ENCODE measurements at regions not wholly inside any gene's neighbourhood (a gene's known extent, or its start where the extent isn't known, plus 50 kb on each side); places are given as distances from the start of the nearest gene placed in this dataset.
"Not testable (repeated sequence)": the region's sequence is repeated elsewhere in the genome, so short reads cannot be mapped to it uniquely, and the experiment has no call there.

DNA sequence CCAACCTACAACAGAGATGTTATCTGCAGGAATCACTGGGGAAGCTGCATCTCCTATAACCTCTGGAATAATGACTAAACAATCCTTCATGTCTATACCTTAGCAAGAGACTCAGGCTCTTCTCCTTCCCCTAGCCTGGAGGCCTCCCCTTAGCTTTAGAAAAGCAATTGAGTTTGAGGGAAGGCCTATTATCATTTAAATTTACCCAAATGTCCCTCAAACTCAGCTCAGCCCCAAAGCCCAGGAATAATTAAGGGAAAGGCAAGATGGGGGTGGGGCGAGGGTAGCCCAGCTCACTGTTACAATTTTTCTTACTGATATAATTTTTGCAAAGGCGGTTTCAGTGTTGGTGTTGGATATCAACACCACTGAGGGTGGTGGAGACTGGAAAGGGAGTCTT is 151.4 kb upstream of the EEA1 start:
- no peak for DNase-seq (ENCODE audit: low spot score)

DNA sequence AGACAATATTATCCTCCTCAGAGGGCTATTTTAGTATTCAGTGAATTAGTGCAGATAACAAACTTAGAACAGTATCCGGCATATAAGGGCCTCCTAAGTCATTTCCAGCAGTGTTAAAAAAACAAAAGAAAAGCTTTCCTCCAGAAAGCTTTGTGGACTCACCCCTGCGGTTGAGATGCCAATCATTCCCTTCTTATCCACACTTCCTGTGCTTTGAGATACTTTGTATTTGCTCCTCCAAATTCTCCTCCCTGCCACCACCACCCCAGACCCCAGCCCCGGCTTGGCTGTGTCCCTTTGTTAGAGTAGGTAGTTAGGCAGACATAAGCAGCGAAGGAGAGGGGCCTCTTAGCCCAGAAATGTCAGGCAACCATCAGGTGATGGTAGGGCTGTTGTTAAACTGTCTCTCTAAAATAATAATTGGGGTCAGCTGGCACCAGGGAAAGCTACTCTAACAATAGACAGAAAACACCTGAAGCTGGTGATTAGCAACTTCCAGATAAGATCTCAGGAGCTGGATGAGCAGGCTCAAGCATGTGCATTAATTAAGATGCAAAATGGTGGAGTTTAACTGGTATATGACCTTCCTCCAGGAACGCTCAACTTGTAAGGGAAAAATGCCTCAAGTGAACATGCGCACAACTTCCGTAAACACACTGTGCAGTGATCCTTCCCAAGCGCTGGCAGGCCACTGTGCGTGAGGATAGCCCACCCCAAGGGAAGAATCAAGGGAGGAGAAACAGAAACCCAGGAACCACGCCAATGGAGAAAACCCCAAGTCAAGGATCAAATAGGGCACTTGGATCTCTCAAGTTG is 152.1 kb upstream of the EEA1 start:
- no peak for DNase-seq (ENCODE audit: low spot score)

DNA sequence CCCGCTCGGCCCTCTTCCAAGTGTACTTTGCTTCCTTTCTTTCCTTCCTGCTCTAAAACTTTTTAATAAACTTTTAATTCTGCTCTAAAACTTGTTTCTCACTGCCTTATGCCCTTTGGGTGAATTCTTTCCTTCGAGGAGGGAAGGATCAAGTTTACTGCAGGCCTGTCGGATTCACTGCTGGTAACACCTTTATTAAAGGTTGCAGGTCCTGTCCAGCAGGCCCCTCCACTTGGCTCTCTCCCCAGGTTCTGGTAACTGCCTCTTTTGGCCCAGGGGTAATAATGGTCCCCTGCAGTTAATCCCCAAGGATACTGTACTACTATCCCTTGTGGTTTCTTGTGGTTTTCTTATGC is 152.7 kb upstream of the EEA1 start:
- DNase-seq (ENCODE audit: low spot score), result no peak

GRCh38 chr12:93085383-93086287 is 156.5 kb upstream of the EEA1 start:
- DNase-seq (ENCODE audit: low spot score), result no peak

GRCh38 chr12:93086288-93086727 is 157.2 kb upstream of the EEA1 start:
- no peak for DNase-seq (ENCODE audit: low spot score)

- no peak for DNase-seq (ENCODE audit: low spot score)
Measured at GRCh38 chr12:93087840-93088610, 158.9 kb upstream of the EEA1 start.

DNA sequence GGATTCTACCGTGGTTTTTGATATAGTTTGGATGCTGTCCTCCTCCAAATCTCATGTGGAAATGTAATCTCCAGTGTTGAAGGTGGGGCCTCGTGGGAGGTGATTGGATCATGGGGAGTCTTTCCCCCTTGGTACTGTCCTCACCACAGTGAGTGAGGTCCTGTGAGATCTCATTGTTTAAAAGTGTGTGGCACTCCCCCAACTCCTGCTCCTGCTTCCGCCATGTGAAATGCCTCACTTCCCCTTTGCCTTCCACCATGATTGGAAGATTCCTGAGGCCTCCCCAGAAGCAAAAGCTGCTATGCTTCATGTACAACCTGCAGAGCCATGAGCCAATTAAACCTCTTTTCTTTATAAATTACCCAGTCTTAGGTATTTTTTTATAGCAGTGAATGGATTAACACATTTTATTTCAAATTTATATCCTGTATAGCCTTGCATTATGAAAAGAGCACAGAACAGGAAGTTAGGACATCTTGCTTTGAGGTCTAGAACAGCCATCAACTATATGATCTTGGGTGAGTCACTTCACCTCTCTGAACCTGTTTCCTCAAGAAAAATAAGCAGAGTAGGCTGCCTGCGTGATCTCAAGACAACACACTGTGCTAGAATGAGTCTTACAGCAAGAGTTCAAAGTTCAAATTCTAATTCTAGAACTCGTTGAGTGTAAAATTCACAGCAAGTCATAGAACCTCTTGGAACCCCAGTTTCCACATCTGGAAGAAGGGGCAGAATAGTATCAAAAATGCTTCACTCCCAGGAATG is 160.9 kb upstream of the EEA1 start:
- DNase-seq (ENCODE audit: low spot score), result peak; percentile 55

DNA sequence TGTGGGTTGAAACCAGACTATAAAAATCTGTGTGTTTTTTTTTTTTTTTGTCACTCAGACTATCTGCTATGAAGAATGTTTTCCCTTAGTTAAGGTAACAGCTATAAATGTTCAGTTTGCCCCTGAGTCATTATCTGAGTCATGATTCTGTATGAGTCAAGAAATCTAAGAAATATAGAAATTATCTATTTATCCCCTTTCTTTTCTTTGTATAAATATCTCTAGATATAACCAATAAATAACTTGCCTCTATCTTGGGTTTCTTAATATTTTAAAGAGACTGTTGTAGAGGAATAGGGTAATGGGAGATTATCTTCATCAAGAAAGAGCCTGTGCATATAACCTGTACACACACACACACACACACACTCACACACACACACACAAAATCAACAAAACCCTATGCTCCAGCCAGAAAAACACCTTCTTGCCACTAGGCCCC is 161.7 kb upstream of the EEA1 start:
- DNase-seq (ENCODE audit: low spot score), result peak; percentile 7

- no peak for DNase-seq (ENCODE audit: low spot score)
Measured at GRCh38 chr12:93091886-93092648, 163.0 kb upstream of the EEA1 start.

DNA sequence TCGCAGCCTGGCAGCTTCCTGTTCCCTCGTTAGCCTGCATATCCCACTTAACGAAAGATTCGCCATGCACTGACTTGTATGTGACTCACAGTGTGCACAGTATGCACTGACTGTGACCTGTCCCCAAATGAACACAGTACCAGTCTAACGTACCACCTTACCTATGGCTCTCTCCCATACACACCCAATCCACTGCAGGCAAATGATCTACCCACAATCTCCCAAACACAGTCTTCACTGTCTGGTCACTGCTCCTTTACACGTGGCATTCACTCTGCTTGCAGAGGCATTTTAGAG is 163.5 kb upstream of the EEA1 start:
- no peak for DNase-seq (ENCODE audit: low spot score)

GRCh38 chr12:93093243-93093642 is 164.1 kb upstream of the EEA1 start:
- DNase-seq (ENCODE audit: low spot score), result no peak

DNA sequence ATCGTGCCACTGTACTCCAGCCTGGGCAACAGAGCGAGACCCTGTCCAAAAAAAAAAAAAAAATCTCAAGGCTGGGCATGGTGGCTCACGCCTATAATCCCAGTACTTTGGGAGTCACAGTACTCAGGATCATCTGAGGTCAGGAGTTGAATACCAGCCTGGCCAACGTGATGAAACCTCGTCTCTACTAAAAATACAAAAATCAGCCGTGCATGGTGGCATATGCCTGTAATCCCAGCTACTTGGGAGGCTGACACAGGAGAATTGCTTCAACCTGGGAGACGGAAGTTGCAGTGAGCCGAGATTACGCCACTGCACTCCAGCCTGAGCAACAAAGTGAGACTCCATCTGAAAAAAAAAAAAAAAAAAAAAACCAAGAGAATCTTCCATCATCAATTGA is 165.1 kb upstream of the EEA1 start:
- not testable (repeated sequence) for DNase-seq (ENCODE audit: low spot score)

GRCh38 chr12:93094988-93095737 is 166.1 kb upstream of the EEA1 start:
- no peak for DNase-seq (ENCODE audit: low spot score)

- DNase-seq (ENCODE audit: low spot score), result no peak
Measured at GRCh38 chr12:93097417-93097816, 168.3 kb upstream of the EEA1 start.

GRCh38 chr12:93098077-93098476 is 169.0 kb upstream of the EEA1 start:
- peak; percentile 63 for DNase-seq (ENCODE audit: low spot score)

- no peak for DNase-seq (ENCODE audit: low spot score)
Measured at GRCh38 chr12:93099792-93100191, 170.7 kb upstream of the EEA1 start.

GRCh38 chr12:93100610-93101009 is 171.5 kb upstream of the EEA1 start:
- no peak for DNase-seq (ENCODE audit: low spot score)

DNA sequence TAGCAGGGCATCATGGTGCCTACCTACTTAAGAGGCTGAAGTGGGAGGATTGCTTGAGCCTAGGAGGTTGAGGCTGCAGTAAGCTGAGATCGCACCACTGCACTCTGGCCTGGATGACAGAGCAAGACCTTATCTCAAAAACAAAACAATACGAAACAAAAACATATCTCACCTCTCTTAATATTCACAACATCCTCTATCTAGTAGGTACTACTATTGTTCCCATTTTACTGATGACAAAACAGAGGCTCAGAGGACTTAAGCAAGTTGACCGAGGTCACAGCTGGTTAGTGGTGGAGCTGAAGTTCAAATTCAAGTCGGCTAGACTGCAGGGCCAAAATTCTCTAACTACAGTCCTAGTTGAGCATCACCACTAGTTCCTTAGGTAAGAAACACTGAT is 172.3 kb upstream of the EEA1 start:
- DNase-seq (ENCODE audit: low spot score), result no peak

GRCh38 chr12:93102312-93102711 is 173.2 kb upstream of the EEA1 start:
- no peak for DNase-seq (ENCODE audit: low spot score)

GRCh38 chr12:93102744-93103143 is 173.6 kb upstream of the EEA1 start:
- no peak for DNase-seq (ENCODE audit: low spot score)
